ENCODE measurements at regions not wholly inside any gene's neighbourhood (a gene's known extent, or its start where the extent isn't known, plus 50 kb on each side); places are given as distances from the start of the nearest gene placed in this dataset.

DNA sequence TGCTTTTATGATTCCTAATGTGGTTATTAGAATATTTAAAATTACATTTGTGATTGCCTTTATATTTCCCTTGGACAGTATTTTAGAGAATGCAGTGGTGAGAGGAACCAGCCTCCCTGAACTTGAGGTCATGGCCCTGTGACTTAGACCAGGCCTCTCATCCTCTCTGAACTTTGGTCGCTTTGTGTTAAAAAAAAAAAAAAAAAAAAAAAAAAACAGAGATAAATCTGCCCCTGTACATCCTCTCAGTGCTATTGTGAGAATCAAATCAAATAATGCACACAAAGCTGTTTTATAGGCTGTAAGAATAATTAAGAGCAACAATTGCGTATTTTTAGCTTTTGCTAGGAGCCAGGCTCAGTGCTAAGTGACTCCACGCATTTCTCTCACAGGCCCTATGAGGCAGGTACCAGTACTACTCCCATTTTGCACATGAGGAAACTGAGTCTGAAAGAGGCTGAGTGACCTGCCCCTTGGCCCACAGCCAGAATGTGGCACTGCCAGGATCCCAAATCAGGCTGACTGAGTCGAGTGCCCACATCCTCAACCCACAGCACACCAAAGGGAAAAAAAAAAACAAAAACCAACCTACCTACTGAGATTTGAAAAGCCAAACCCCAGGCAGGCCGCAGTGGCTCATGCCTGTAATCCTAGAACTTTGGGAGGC lies 110.3 kb upstream of the LARP1 start (continued):
- TF ChIP-seq, protein P1, sequence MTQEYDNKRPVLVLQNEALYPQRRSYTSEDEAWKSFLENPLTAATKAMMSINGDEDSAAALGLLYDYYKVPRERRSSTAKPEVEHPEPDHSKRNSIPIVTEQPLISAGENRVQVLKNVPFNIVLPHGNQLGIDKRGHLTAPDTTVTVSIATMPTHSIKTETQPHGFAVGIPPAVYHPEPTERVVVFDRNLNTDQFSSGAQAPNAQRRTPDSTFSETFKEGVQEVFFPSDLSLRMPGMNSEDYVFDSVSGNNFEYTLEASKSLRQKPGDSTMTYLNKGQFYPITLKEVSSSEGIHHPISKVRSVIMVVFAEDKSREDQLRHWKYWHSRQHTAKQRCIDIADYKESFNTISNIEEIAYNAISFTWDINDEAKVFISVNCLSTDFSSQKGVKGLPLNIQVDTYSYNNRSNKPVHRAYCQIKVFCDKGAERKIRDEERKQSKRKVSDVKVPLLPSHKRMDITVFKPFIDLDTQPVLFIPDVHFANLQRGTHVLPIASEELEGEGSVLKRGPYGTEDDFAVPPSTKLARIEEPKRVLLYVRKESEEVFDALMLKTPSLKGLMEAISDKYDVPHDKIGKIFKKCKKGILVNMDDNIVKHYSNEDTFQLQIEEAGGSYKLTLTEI (CRISPR knock-in tag; conservative IDR thresholded peaks at IDR 0.05): no peak
- TF ChIP-seq, protein P2, sequence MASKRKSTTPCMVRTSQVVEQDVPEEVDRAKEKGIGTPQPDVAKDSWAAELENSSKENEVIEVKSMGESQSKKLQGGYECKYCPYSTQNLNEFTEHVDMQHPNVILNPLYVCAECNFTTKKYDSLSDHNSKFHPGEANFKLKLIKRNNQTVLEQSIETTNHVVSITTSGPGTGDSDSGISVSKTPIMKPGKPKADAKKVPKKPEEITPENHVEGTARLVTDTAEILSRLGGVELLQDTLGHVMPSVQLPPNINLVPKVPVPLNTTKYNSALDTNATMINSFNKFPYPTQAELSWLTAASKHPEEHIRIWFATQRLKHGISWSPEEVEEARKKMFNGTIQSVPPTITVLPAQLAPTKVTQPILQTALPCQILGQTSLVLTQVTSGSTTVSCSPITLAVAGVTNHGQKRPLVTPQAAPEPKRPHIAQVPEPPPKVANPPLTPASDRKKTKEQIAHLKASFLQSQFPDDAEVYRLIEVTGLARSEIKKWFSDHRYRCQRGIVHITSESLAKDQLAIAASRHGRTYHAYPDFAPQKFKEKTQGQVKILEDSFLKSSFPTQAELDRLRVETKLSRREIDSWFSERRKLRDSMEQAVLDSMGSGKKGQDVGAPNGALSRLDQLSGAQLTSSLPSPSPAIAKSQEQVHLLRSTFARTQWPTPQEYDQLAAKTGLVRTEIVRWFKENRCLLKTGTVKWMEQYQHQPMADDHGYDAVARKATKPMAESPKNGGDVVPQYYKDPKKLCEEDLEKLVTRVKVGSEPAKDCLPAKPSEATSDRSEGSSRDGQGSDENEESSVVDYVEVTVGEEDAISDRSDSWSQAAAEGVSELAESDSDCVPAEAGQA (IDR thresholded peaks at IDR 0.05; ENCODE audit: low read depth): no peak
- TF ChIP-seq, protein P2 (CRISPR knock-in tag; IDR thresholded peaks at IDR 0.05; ENCODE audit: borderline replicate concordance): no peak
- no peak for TF ChIP-seq ZNF30 (CRISPR knock-in tag; IDR thresholded peaks at IDR 0.05)
- TF ChIP-seq SSRP1 (CRISPR knock-in tag; IDR thresholded peaks at IDR 0.05): no peak
- TF ChIP-seq MAFK (conservative IDR thresholded peaks at IDR 0.05 in 1 of 2, IDR thresholded peaks at IDR 0.05 in 1 of 2; ENCODE audit: low read length in 2 of 2): peak in 1 of 2 experiments; percentile 51; a peak in 3 of 4 replicates
- peak; percentile 90 for TF ChIP-seq ZNF629 (CRISPR knock-in tag; conservative IDR thresholded peaks at IDR 0.05)
- TF ChIP-seq ZNF136 (CRISPR knock-in tag; IDR thresholded peaks at IDR 0.05; ENCODE audit: low read depth): no peak
- 0 out of 2 replicates have a peak, but pooled peaks have one; percentile 17 for TF ChIP-seq HOXA3 (CRISPR knock-in tag; IDR thresholded peaks at IDR 0.05)
- TF ChIP-seq, protein P3, sequence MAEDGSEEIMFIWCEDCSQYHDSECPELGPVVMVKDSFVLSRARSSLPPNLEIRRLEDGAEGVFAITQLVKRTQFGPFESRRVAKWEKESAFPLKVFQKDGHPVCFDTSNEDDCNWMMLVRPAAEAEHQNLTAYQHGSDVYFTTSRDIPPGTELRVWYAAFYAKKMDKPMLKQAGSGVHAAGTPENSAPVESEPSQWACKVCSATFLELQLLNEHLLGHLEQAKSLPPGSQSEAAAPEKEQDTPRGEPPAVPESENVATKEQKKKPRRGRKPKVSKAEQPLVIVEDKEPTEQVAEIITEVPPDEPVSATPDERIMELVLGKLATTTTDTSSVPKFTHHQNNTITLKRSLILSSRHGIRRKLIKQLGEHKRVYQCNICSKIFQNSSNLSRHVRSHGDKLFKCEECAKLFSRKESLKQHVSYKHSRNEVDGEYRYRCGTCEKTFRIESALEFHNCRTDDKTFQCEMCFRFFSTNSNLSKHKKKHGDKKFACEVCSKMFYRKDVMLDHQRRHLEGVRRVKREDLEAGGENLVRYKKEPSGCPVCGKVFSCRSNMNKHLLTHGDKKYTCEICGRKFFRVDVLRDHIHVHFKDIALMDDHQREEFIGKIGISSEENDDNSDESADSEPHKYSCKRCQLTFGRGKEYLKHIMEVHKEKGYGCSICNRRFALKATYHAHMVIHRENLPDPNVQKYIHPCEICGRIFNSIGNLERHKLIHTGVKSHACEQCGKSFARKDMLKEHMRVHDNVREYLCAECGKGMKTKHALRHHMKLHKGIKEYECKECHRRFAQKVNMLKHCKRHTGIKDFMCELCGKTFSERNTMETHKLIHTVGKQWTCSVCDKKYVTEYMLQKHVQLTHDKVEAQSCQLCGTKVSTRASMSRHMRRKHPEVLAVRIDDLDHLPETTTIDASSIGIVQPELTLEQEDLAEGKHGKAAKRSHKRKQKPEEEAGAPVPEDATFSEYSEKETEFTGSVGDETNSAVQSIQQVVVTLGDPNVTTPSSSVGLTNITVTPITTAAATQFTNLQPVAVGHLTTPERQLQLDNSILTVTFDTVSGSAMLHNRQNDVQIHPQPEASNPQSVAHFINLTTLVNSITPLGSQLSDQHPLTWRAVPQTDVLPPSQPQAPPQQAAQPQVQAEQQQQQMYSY (CRISPR knock-in tag; IDR thresholded peaks at IDR 0.05): no peak
- no peak for TF ChIP-seq FOSL2 (CRISPR knock-in tag; IDR thresholded peaks at IDR 0.05)
- TF ChIP-seq, protein P4, sequence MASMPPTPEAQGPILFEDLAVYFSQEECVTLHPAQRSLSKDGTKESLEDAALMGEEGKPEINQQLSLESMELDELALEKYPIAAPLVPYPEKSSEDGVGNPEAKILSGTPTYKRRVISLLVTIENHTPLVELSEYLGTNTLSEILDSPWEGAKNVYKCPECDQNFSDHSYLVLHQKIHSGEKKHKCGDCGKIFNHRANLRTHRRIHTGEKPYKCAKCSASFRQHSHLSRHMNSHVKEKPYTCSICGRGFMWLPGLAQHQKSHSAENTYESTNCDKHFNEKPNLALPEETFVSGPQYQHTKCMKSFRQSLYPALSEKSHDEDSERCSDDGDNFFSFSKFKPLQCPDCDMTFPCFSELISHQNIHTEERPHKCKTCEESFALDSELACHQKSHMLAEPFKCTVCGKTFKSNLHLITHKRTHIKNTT (CRISPR knock-in tag; IDR thresholded peaks at IDR 0.05): no peak
- no peak for TF ChIP-seq CENPX (CRISPR knock-in tag; IDR thresholded peaks at IDR 0.05)
- TF ChIP-seq MED1 (CRISPR knock-in tag; IDR thresholded peaks at IDR 0.05): 0 out of 2 replicates have a peak, but pooled peaks have one; percentile 20
- no peak for TF ChIP-seq HNRNPK (IDR thresholded peaks at IDR 0.05; ENCODE audit: low read depth, low read length, poor library complexity, severe bottlenecking)
- no peak for TF ChIP-seq ZNF816 (CRISPR knock-in tag; IDR thresholded peaks at IDR 0.05; ENCODE audit: borderline replicate concordance)
- TF ChIP-seq BRD4 (CRISPR knock-in tag; IDR thresholded peaks at IDR 0.05): no peak
- no peak for TF ChIP-seq KDM5B (CRISPR knock-in tag; IDR thresholded peaks at IDR 0.05; ENCODE audit: borderline replicate concordance)
